Renal cortical epithelial cell (primary cell): ENCODE measurements at regions not wholly inside any gene's neighbourhood (a gene's known extent, or its start where the extent isn't known, plus 50 kb on each side); places are given as distances from the start of the nearest gene placed in this dataset.
"Not testable (repeated sequence)": the region's sequence is repeated elsewhere in the genome, so short reads cannot be mapped to it uniquely, and the experiment has no call there.

Experiments used
- DNase-seq: peaks from one replicate; pipeline ENCODE4 v3.0.0-alpha.2; 2011; ENCODE audit warnings: low read depth

GRCh38 chr7:24395512-24395911 is 111.5 kb downstream of the NPY start:
- no peak for DNase-seq

- DNase-seq, result not testable (repeated sequence)
These were observed 112.4 kb downstream of the NPY start for GRCh38 chr7:24396387-24396786.

- DNase-seq, result peak; percentile 71
These were observed 117.9 kb downstream of the NPY start for GRCh38 chr7:24401628-24402593.

GRCh38 chr7:24402655-24403054 is 118.7 kb downstream of the NPY start:
- no peak for DNase-seq

- DNase-seq, result no peak
These were observed 119.6 kb downstream of the NPY start for GRCh38 chr7:24403557-24403956.

GRCh38 chr7:24404315-24404714 is 120.3 kb downstream of the NPY start:
- DNase-seq, result no peak

- DNase-seq, result peak; percentile 7
These were observed 121.0 kb downstream of the NPY start for GRCh38 chr7:24405002-24405401.

- DNase-seq, result peak; percentile 15
These were observed 122.2 kb downstream of the NPY start for GRCh38 chr7:24406053-24406788.

- no peak for DNase-seq
These were observed 122.9 kb downstream of the NPY start for GRCh38 chr7:24406789-24407299.

GRCh38 chr7:24407965-24408364 is 124.0 kb downstream of the NPY start:
- no peak for DNase-seq

- DNase-seq, result no peak
These were observed 124.9 kb downstream of the NPY start for GRCh38 chr7:24408798-24409430.

- no peak for DNase-seq
These were observed 125.5 kb downstream of the NPY start for GRCh38 chr7:24409431-24410024.

GRCh38 chr7:24411226-24411625 is 127.2 kb downstream of the NPY start:
- no peak for DNase-seq

GRCh38 chr7:24417526-24418120 is 133.6 kb downstream of the NPY start:
- no peak for DNase-seq

GRCh38 chr7:24419077-24419476 is 135.1 kb downstream of the NPY start:
- no peak for DNase-seq

GRCh38 chr7:24419511-24419910 is 135.5 kb downstream of the NPY start:
- no peak for DNase-seq

GRCh38 chr7:24422441-24423010 is 138.5 kb downstream of the NPY start:
- DNase-seq, result no peak

GRCh38 chr7:24425664-24426063 is 141.7 kb downstream of the NPY start:
- no peak for DNase-seq

- DNase-seq, result no peak
These were observed 143.1 kb downstream of the NPY start for GRCh38 chr7:24427048-24427447.

GRCh38 chr7:24428676-24429075 is 144.6 kb upstream of the PALS2 start:
- DNase-seq, result no peak

- DNase-seq, result no peak
These were observed 140.6 kb upstream of the PALS2 start for GRCh38 chr7:24432677-24433076.
